ENCODE measurements at regions not wholly inside any gene's neighbourhood (a gene's known extent, or its start where the extent isn't known, plus 50 kb on each side); places are given as distances from the start of the nearest gene placed in this dataset.
"Not testable (repeated sequence)": the region's sequence is repeated elsewhere in the genome, so short reads cannot be mapped to it uniquely, and the experiment has no call there.

- not testable (repeated sequence) for TF ChIP-seq CTCF, POLR2A (IDR thresholded peaks at IDR 0.05)
Observed at GRCh38 chr7:8368007-8368406, 65.4 kb upstream of the NXPH1 start.

All from right lobe of liver (tissue), 4 donors.